ENCODE measurements at regions not wholly inside any gene's neighbourhood (a gene's known extent, or its start where the extent isn't known, plus 50 kb on each side); places are given as distances from the start of the nearest gene placed in this dataset.

DNA sequence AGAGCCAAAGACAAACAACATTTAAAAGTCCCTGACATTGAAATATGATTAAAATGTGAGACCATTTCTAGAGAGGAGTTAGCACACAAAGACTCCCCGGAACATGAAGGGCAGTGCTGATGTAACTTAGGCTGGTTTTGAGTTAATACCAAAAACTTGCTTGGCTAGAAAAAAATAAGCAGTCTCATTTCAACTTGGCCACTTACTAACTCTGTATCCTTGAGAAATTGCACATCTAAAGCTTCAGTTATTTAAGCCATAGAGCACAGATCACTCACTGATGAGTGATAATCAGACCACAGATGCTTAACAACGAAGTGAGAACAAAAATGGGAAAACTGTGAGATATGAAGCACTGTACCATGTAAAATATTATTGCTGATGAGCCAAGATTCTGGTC is 65.9 kb upstream of the MAOA start:
- no peak for DNase-seq

DNA sequence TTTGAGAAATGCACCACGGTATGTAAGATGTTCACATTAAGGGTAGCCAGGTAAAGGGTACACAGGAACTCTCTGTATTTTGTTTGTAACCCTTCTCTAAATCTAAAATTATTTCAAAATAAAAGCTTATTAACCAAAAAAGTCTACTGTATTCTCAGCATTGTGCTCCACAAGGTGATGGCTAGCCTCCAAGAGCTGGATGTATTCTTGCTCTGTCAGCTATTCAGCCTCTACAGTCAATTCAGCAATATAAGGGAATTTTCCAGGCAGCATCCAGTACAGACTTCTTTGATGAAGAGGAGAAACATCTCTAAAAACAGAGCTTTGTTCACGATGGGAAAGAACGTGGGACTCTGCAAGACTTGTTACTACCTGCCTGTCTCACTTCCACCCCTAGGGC is 63.5 kb upstream of the MAOA start:
- no peak for DNase-seq

DNA sequence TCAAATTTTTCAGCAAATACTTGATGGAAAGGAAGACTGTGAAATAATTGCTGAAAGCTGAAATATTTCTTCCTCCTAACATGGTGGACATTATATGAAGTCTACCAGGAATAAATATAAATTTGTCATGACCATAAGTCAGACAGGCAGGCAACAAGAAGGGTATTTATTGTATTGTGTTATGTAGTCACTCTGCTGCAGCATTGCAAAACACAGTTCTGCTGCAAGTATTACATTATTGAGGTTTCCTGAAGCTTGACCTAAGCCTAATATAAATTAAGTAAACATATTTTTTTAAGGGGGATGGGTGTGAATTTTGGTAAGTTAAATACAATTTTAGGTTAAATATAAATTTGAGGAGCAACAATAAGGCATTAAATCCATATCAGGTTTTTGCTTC is 60.2 kb upstream of the MAOA start:
- no peak for DNase-seq

DNA sequence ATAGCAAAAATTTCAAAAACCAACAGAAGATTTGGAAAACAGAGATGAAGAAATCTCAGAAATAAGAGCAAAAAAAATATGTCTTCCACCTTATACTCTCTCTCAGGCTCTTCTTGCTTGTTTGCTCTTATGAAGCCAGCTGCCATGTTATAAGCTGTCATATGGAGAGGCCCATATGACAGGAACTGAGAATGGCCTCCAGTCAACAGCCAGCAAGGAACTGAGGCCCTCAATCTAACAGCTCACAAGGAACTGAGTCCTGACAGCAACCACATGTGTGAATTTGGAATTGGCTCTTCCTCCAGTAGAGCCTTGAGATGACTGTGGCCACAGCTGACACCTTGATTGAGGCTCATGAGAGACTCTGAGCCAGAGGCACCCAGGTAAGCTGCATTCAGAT is 51.3 kb upstream of the MAOA start:
- DNase-seq: no peak

DNA sequence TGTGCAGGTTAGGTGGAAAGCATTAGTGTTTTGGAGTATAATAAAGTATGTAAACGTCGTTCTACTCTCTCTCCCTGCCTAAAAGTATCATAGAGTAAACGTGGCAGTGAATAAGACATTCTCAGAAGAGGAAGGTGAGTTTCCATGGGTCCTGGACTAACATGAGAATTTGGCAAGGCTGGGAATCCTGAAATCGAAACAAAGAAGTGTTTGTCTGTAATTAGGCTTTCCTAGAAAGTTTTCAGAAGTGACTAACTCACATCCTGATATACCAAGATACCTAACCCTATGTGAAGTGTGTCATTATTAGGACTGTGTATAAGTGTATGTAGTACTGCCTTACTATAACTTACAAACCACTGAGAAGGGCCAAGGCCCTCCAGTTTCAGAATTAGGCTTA is 50.7 kb upstream of the MAOA start:
- DNase-seq: no peak

All from NCI-H1930 (cell line).